Neural progenitor cell (in vitro differentiated cells): ENCODE measurements at regions not wholly inside any gene's neighbourhood (a gene's known extent, or its start where the extent isn't known, plus 50 kb on each side); places are given as distances from the start of the nearest gene placed in this dataset.

Experiments
- CTCF ChIP-seq: fragments of 200-600 bp; sonication (generic); IDR thresholded peaks from 2 replicates; pipeline ENCODE4 v1.5.1; 2017; ENCODE audit warnings: antibody characterized with exemption, mild to moderate bottlenecking
- EZH2 ChIP-seq: fragments of 200-600 bp; sonication (generic); IDR thresholded peaks from 2 replicates; pipeline ENCODE4 v1.6.1; 2017; ENCODE audit warnings: antibody characterized with exemption, mild to moderate bottlenecking, moderate library complexity

- TF ChIP-seq CTCF (no peak), EZH2 (no peak)
These were observed 235.7 kb downstream of the KCNJ3 start for GRCh38 chr2:154934213-154934612.
